GM19239 (cell line): ENCODE measurements at regions not wholly inside any gene's neighbourhood (a gene's known extent, or its start where the extent isn't known, plus 50 kb on each side); places are given as distances from the start of the nearest gene placed in this dataset.

ENCODE experiments used
- DNase-seq: peaks from one replicate; pipeline ENCODE4 v3.0.0; 2011; ENCODE audit warnings: low spot score; ENCODE audit not compliant: insufficient read length
- FAIRE-seq: peaks from 2 replicates; lab custom pipeline; 2011; peaks lifted over from hg19 to GRCh38; lab: Jason Lieb, UNC

- no peak for FAIRE-seq
- DNase-seq = no peak
These were observed 106.6 kb upstream of the INHBA start for GRCh38 chr7:41809529-41809939.

GRCh38 chr7:41809116-41809515 is 106.2 kb upstream of the INHBA start:
- FAIRE-seq (no peak), DNase-seq (no peak)

GRCh38 chr7:41808541-41808940 is 105.7 kb upstream of the INHBA start:
- FAIRE-seq (no peak), DNase-seq (no peak)

GRCh38 chr7:41803569-41803968 is 100.7 kb upstream of the INHBA start:
- DNase-seq (no peak), FAIRE-seq (no peak)

- FAIRE-seq (no peak), DNase-seq (no peak)
These were observed 93.4 kb upstream of the INHBA start for GRCh38 chr7:41796331-41796730.

GRCh38 chr7:41795276-41795833 is 92.5 kb upstream of the INHBA start:
- DNase-seq = no peak

GRCh38 chr7:41793556-41793955 is 90.7 kb upstream of the INHBA start:
- no peak for FAIRE-seq
- DNase-seq = no peak

More at GRCh38 chr7:41795276-41795833, 92.5 kb upstream of the INHBA start:
- no peak for FAIRE-seq

- DNase-seq (no peak), FAIRE-seq (no peak)
These were observed 89.2 kb upstream of the INHBA start for GRCh38 chr7:41792120-41792519.

GRCh38 chr7:41788556-41788955 is 85.7 kb upstream of the INHBA start:
- no peak for DNase-seq
- FAIRE-seq = no peak

GRCh38 chr7:41787651-41788350 is 84.9 kb upstream of the INHBA start:
- DNase-seq (no peak), FAIRE-seq (no peak)

- DNase-seq (no peak), FAIRE-seq (no peak)
These were observed 84.1 kb upstream of the INHBA start for GRCh38 chr7:41786944-41787343.

- FAIRE-seq = no peak
- DNase-seq = no peak
These were observed 83.5 kb upstream of the INHBA start for GRCh38 chr7:41786404-41786803.

- DNase-seq (no peak), FAIRE-seq (no peak)
These were observed 83.0 kb upstream of the INHBA start for GRCh38 chr7:41785840-41786239.

GRCh38 chr7:41785265-41785664 is 82.4 kb upstream of the INHBA start:
- FAIRE-seq (no peak), DNase-seq (no peak)

GRCh38 chr7:41779918-41780317 is 77.0 kb upstream of the INHBA start:
- FAIRE-seq = no peak
- no peak for DNase-seq

- FAIRE-seq (no peak), DNase-seq (no peak)
These were observed 75.2 kb upstream of the INHBA start for GRCh38 chr7:41777894-41778596.

- FAIRE-seq (no peak), DNase-seq (no peak)
These were observed 72.1 kb upstream of the INHBA start for GRCh38 chr7:41774966-41775365.

- DNase-seq = no peak
- FAIRE-seq = no peak
These were observed 70.9 kb upstream of the INHBA start for GRCh38 chr7:41773756-41774155.

GRCh38 chr7:41771717-41772116 is 68.8 kb upstream of the INHBA start:
- DNase-seq = no peak

GRCh38 chr7:41769162-41769561 is 66.3 kb upstream of the INHBA start:
- no peak for FAIRE-seq
- DNase-seq = no peak

More at GRCh38 chr7:41771717-41772116, 68.8 kb upstream of the INHBA start:
- FAIRE-seq = no peak

- FAIRE-seq = no peak
- no peak for DNase-seq
These were observed 60.7 kb upstream of the INHBA start for GRCh38 chr7:41763626-41764025.
